ENCODE measurements at regions not wholly inside any gene's neighbourhood (a gene's known extent, or its start where the extent isn't known, plus 50 kb on each side); places are given as distances from the start of the nearest gene placed in this dataset.
A peak's percentile ranks its signal among the peaks of the same experiment; 100 is the strongest.

DNA sequence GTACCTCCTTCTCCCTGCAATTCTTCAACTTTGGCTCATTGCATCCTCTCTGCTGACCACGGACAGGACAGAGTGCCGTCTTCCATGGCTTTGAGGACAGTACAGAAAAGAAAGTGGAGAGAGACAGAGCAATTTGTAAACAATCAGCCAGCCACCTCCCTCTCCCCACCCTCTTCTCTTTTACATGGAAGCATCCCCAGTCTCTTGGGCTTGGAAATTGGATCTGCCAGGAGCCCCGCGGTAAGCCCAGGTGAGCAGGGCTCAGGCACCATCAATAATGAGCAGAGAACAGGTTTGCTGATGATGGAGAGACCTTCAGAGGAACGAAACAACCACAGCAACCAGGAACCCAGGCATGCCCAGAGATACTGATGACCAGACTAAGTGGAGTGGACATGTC lies 194.9 kb upstream of the TNRC6C start:
- DNase-seq = no peak

DNA sequence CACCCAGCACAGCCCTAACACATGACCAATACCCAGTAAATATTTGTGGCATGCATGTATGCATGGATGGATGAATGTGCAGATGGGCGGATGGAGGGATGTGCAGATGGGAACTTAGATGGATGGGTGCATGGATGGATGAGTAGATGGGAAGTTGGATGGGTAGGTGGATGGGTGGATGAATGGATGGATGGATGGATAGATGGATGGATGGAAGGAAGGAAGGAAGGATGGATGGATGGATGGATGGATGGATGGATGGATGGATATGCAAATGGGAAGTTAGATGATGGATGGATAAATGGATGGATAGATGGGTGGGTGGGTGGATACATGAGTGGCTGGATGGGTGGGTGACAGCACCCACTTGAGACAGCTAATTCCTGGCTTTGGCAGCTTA lies 193.2 kb upstream of the TNRC6C start:
- DNase-seq = no peak

- no peak for DNase-seq
Observed at GRCh38 chr17:77767148-77767547, 191.4 kb upstream of the TNRC6C start.

DNA sequence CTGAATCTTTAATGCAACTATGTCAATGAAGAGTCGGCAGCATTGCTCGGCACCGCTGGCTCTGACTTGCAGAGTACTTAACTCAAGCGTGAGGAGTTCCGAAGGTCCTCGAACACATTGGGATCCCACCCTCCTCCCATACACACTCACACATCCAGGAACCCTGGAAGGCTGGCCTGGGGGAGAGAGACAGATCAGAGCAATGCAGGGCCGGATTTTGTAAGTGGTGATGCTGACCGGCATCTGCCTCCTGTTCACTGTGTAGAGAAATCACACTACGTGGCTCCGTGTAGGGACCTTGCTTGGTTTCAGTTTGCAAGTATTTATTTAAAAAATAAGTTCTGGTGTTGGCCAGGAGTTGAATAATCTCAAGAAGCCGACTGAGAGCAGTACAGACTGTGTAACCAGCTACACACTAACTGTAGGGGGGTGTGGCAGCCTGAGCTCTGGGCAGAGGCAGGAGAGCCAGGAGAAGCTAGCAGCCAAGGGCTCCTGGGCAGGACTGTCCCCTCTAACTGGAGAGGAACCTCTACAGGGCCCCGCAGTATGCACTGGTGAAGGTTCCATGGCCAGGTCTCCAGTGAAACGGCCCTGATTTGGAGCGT lies 190.2 kb upstream of the TNRC6C start:
- DNase-seq = no peak

GRCh38 chr17:77769215-77769614 lies 189.3 kb upstream of the TNRC6C start:
- no peak for DNase-seq

DNA sequence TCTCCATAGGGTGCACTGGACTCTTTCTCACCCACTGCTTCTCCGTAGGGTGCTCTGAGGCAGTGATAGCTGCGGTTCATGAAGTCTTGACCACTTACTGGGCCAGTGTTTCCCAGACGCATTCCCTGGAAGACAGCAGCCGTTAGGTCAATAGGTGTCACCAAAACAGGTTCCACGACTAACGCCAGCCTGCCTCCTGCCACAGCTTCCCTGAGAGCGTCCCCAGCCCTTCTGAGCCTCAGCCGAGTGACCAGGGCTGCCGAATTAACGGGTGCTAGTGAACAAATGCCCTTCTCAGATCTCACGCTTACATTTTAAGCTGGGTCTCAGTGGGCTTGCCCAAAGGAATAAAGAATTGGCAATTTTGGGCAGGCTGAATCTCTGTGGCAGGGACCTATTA lies 188.7 kb upstream of the TNRC6C start:
- no peak for DNase-seq

- no peak for DNase-seq
Observed at GRCh38 chr17:77770331-77771105, 188.0 kb upstream of the TNRC6C start.

DNA sequence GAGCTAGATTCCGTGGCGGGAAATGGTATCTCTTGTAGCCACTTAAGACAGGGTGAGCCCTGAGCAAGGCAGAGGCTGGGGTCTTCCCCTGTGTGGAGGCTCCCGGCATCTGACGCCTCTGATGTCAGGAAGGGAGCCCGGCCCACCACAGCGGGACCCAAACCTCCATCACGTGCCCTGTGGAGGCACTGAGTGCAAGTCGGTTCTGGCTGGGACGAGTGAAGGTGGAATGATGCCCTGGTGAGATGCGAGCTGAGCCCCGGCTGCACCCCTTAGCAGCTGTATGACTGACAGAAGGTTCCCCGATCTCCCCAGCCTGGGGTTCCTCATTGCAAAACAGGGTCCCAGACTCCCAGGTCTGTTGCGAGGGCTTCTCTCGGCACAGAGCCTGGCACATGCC lies 187.4 kb upstream of the TNRC6C start:
- DNase-seq = no peak

GRCh38 chr17:77771587-77771986 lies 186.9 kb upstream of the TNRC6C start:
- no peak for DNase-seq

DNA sequence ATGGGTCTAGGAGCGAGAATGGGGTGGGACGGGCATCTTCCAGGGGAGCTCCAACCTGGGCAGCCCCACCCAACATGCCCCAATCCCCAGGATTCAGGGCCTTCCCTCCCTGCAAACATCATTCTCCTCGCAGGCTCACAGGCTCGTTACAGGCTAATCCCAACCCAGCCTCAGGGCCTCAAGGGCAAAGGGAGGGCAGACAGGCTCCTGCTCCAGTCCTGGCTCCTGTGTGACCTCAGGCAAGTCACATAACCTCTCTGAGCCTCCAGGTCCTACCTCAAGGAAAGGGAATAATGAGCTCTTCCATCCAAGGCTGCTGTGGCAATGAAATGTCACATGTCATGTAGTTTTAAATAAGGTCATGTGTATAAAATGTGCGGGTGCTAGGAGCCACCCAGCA lies 186.5 kb upstream of the TNRC6C start:
- DNase-seq = no peak

DNA sequence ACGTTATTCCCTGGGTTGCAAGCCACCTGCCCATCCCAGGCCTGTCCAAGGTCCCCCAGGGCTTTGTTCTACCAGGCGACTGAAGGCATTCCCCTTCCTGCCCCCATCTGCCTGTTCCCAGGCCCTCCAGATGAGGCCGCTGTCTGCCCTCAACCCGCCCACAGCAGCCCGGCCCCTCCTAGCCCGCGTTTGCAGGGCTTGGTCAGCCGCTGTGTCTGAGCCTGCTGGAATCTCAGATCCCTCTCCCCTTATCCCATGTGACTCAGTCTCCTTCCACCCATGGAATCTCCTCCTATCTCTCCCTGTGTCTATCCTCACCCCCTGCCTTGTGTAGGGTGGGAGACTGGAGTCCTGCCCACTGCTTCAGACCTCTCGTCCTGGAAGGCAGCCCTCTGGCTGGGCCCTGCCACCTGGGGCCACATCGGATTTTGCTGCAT lies 186.0 kb upstream of the TNRC6C start:
- peak; percentile 71 for DNase-seq

DNA sequence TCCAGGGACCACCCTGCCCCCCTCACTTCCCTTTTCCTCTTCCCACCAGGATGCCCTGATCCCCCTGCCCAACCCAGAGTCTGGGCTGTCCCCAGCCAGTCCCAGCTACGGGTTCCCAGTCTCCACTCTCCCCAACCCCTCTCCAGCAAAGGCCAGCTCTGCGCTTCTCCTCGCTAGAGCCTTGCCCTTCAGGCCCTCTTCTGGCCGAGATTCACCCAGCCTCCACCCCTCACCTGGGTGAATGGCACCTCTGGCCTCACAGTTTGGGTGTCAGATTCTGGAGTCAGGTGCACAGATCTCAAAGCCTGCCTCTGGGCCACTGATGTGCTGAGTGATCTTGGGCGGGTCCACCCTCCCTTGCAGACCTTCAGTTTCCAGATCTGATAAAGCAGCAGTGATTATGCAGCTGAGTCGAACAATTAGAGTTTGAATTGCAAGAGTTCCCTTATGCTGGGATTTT lies 185.6 kb upstream of the TNRC6C start:
- DNase-seq = no peak

DNA sequence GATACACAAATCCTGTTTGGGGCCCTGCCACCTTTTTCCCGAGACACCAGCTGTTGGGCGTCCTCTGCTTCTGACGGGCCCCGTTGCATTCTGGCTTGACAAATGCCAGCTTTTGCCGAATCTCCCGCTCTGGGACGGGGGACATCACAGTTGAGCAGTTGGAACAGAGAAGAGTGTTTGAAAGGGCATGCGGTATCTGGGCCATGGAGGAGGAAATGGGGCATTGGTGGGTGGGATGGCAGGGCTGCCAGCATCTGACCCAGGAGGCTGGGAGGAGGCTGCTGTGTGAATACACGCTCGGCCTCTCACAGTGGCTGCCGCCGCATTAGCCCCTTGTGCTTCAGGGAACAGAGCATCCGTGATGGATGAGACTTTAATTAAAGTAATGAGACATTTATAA lies 184.3 kb upstream of the TNRC6C start:
- no peak for DNase-seq

DNA sequence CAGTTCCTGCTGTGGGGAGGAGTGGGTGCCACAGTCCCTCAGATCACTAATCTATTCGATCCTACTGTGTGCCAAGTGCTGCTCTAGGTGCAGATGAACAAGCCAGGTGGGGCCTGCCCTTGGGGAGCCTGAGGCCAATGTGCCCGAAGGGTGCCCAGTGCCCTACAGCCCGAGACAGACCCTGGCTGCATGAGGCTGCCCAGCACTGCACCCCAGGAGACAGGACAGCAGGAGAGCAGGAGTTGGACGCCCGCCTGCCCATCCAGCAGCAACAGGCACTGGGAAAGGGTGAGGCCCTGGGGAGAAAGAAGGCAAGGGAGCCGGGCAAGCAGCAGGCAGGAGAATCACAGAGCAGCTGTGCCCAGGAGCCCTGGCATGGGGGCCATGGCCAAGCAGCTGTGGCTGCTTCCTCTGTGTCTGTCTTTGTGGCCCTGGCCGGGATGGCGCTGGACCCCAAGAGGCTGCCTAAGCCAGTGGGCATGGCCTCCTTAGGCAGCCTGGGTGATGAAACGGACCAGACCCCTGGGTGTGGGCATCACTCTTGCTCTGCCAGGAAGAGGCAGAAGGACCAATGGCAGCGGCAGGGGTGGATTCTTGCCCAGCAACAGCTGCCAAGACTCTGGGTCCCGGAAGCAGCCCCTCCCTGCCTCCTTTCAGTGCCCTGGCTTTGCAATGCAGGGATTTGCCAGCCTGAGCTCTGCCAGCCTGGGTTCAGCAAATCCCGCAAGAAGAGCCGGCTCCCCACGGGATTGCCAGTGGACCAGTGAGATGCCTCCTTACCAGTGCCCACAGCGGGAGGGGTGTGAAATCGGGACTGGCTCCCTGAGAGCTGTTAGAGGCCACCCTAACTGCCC lies 179.6 kb upstream of the TNRC6C start:
- no peak for DNase-seq

DNA sequence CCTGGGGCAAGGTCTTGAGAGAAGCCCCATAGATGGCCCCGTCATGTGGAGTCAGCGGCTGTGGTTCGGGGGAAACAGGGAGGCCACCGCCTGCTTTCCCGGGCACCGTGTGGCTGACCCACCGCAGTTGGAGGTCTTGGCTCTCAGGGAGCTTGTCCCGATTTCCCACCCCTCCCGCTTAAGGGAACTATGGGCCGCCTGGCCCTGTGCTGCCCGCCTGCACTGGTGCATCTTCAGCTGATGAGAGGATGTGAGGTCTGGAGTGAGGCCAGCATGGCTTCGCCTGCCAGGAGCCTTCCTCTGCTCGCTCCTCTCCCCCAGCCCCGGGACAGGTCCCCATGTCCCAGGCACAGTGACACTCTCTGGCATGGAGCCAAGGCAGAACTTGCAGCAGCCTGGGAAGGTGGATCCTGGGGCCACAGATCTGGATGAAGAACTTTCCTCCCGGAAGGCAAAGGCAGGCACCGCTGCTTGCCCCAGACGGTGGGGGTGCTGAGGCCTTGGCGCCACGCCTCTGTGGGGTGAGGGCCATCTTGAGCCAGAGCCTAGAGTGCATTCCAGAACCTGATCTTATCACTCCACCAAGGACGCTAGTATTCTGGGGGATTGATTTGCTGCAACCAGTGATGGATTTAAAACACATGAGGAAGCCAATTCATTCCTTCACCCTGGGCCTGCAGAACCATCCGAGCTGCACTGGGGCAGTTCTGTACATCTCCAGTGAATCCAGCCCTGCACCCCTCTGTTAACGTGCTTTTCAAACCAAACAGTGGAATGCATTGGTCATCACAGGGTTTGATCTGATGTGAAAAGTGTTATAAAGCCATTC lies 178.6 kb upstream of the TNRC6C start:
- DNase-seq = no peak

DNA sequence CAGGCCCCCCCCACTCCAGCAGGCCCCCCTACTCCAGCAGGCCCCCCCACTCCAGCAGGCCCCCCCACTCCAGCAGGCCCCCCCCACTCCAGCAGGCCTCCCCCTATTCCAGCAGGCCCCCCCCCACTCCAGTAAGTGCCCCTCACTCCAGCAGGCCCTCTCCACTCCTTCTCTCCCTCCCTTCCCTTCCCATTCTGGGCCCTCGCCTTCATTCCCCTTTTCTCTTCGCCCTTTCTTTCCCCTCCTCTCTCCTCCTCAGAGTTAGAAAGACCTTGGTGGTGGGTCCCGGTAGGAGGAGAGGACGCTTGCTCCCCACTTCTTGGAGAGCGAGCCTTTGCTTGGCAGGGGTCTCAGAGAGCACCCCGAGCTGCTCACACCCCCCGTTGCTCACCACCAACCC lies 177.0 kb upstream of the TNRC6C start:
- DNase-seq = no peak

- DNase-seq = no peak
Observed at GRCh38 chr17:77782201-77782600, 176.3 kb upstream of the TNRC6C start.

DNA sequence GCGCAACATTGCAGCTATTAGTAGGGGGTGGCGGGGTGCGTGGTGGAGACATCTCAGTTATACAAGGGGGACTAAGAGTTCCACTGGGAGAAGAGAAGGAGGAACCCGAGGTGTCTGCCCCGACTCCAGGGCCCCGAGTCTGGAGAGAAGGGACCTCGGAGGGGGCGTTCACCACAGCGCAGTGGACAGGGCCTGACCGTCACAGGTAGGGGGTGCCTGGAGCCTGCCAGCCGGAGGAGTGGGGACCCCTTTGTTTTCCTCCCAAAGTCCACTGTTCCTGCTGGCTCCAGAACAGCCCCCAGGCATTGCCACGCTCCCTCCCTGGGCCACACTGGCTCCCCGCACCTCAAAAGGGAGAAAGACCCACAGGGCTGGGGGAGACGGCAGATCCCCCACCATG lies 175.9 kb upstream of the TNRC6C start:
- no peak for DNase-seq

GRCh38 chr17:77783991-77784820 lies 174.3 kb upstream of the TNRC6C start:
- peak; percentile 83 for DNase-seq

GRCh38 chr17:77785312-77785905 lies 173.1 kb upstream of the TNRC6C start:
- DNase-seq = no peak

- no peak for DNase-seq
Observed at GRCh38 chr17:77786090-77786489, 172.4 kb upstream of the TNRC6C start.

All from CD4-positive, alpha-beta T cell treated with Interleukin-21 for 1 hour (primary cell).